ENCODE measurements at regions not wholly inside any gene's neighbourhood (a gene's known extent, or its start where the extent isn't known, plus 50 kb on each side); places are given as distances from the start of the nearest gene placed in this dataset.

DNA sequence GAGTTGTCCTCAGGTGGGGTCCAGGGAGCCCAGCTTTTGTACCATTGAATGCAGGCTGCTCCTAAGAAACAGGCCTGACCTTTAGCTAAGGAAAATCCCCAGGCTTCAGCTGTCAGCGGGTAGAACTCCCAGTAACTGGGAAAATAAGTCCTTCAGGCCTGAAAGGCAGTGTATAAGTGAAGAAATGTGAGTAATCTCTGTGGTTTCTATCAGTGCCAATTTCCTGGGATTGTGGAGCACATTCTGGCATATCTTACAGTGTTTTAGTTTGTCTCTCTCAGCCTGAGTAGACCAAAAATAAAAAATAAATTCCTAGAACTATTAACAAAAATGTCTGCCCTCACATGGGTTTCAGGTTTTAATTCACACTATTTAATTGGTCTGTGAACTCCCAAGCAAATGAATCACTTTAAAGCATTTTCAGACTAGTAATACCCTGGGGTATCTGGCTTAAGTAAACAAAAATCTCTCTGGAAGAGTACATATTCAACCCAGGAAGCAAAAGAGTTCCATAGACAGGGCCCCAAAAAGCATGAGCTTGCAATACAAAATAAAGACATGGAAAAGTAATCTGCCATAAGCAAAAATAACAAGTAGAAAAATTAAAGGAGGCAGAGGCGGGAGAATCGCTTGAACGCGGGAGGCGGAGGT lies 566.2 kb upstream of the NOX3 start:
- no peaks in the 10 kb centered on the region for H3K27me3 ChIP-seq (ENCODE audit: control insufficient read depth, extremely low read depth, insufficient read depth, low read length)
- no peaks in the 10 kb centered on the region for H3K36me3 ChIP-seq (ENCODE audit: control insufficient read depth in 2 of 2, extremely low read depth in 1 of 2, insufficient read depth in 2 of 2, low read length in 2 of 2)
- H3K4me3 ChIP-seq (ENCODE audit: control insufficient read depth in 2 of 3, extremely low read depth in 1 of 3, insufficient read depth in 2 of 3, low read depth in 1 of 3, low read length in 3 of 3): no peak overlapping the region
- DNase-seq (ENCODE audit: low read depth, low spot score): no peak
- no peaks in the 10 kb centered on the region for H3K9me3 ChIP-seq (ENCODE audit: control insufficient read depth, low read depth, low read length)
- no peak for FAIRE-seq
- H3K9ac ChIP-seq (ENCODE audit: control insufficient read depth, extremely low read depth, insufficient read depth, low read length): no peak overlapping the region
- no peaks in the 10 kb centered on the region for H4K20me1 ChIP-seq (ENCODE audit: control insufficient read depth, extremely low read depth, insufficient read depth, low read length)
- H3K4me1 ChIP-seq (ENCODE audit: control insufficient read depth, extremely low read depth, insufficient read depth, low read length): no peaks in the 10 kb centered on the region
- no peak overlapping the region for H3K27ac ChIP-seq (ENCODE audit: control insufficient read depth, insufficient read depth, low read length)
- H2AFZ ChIP-seq (ENCODE audit: control insufficient read depth, low read length): no peak overlapping the region
- TF ChIP-seq, protein P1, sequence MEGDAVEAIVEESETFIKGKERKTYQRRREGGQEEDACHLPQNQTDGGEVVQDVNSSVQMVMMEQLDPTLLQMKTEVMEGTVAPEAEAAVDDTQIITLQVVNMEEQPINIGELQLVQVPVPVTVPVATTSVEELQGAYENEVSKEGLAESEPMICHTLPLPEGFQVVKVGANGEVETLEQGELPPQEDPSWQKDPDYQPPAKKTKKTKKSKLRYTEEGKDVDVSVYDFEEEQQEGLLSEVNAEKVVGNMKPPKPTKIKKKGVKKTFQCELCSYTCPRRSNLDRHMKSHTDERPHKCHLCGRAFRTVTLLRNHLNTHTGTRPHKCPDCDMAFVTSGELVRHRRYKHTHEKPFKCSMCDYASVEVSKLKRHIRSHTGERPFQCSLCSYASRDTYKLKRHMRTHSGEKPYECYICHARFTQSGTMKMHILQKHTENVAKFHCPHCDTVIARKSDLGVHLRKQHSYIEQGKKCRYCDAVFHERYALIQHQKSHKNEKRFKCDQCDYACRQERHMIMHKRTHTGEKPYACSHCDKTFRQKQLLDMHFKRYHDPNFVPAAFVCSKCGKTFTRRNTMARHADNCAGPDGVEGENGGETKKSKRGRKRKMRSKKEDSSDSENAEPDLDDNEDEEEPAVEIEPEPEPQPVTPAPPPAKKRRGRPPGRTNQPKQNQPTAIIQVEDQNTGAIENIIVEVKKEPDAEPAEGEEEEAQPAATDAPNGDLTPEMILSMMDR (optimal IDR thresholded peaks at IDR 0.05 in 1 of 3, IDR thresholded peaks at IDR 0.05 in 1 of 3, conservative IDR thresholded peaks at IDR 0.05 in 1 of 3; ENCODE audit: extremely low read depth in 1 of 3, insufficient read depth in 2 of 3, low read length in 3 of 3): no peak
- TF ChIP-seq EZH2 (IDR thresholded peaks at IDR 0.05; ENCODE audit: low read length): no peak
- no peak overlapping the region for H3K4me2 ChIP-seq (ENCODE audit: control insufficient read depth, extremely low read depth, insufficient read depth, low read depth, low read length)
- no peaks in the 10 kb centered on the region for H3K79me2 ChIP-seq (ENCODE audit: control insufficient read depth, insufficient read depth, low read length)
- H3K9me1 ChIP-seq (ENCODE audit: control insufficient read depth, extremely low read depth, insufficient read depth, low read length): no peaks in the 10 kb centered on the region
- dilution Hi-C loops (cut with MboI; ENCODE audit: extremely low pct_ligation_motif_present, low sequenced_read_pairs): no loop called here

DNA sequence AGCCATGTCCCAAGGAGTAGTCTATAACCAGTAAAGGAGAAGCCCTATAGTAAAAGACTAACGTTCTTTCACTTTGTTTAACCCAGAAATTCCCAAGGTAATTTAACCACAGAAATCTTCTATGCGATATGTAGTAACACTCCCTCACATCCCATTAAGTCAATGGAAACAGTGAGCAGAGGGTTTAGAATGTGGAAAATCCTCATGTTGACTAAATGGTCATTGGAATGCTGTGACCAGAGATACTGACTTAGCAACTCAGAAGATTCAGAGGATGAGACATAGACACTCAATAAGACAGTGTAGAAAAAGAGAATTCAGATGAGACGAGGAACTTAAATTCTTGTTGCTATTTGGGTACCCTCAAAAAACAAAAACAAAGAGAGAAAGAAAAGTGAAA lies 562.2 kb upstream of the NOX3 start:
- dilution Hi-C loops (cut with MboI; ENCODE audit: extremely low pct_ligation_motif_present, low sequenced_read_pairs): no loop called here
- Histone ChIP-seq H3K27me3 (ENCODE audit: control insufficient read depth, extremely low read depth, insufficient read depth, low read length) (no peaks in the 10 kb centered on the region), H4K20me1 (ENCODE audit: control insufficient read depth, extremely low read depth, insufficient read depth, low read length) (no peaks in the 10 kb centered on the region), H3K4me2 (ENCODE audit: control insufficient read depth, extremely low read depth, insufficient read depth, low read depth, low read length) (no peak overlapping the region), H3K27ac (ENCODE audit: control insufficient read depth, insufficient read depth, low read length) (no peak overlapping the region), H3K79me2 (ENCODE audit: control insufficient read depth, insufficient read depth, low read length) (no peaks in the 10 kb centered on the region), H2AFZ (ENCODE audit: control insufficient read depth, low read length) (no peak overlapping the region), H3K9me1 (ENCODE audit: control insufficient read depth, extremely low read depth, insufficient read depth, low read length) (no peaks in the 10 kb centered on the region), H3K36me3 (ENCODE audit: control insufficient read depth in 2 of 2, extremely low read depth in 1 of 2, insufficient read depth in 2 of 2, low read length in 2 of 2) (no peaks in the 10 kb centered on the region), H3K9me3 (ENCODE audit: control insufficient read depth, low read depth, low read length) (no peaks in the 10 kb centered on the region), H3K9ac (ENCODE audit: control insufficient read depth, extremely low read depth, insufficient read depth, low read length) (no peak overlapping the region), H3K4me3 (ENCODE audit: control insufficient read depth in 2 of 3, extremely low read depth in 1 of 3, insufficient read depth in 2 of 3, low read depth in 1 of 3, low read length in 3 of 3) (no peak overlapping the region), H3K4me1 (ENCODE audit: control insufficient read depth, extremely low read depth, insufficient read depth, low read length) (no peaks in the 10 kb centered on the region)
- DNase-seq (ENCODE audit: low read depth, low spot score): no peak
- no peak for TF ChIP-seq EZH2 (IDR thresholded peaks at IDR 0.05; ENCODE audit: low read length)
- TF ChIP-seq, protein P1 (optimal IDR thresholded peaks at IDR 0.05 in 1 of 3, IDR thresholded peaks at IDR 0.05 in 1 of 3, conservative IDR thresholded peaks at IDR 0.05 in 1 of 3; ENCODE audit: extremely low read depth in 1 of 3, insufficient read depth in 2 of 3, low read length in 3 of 3): no peak
- no peak for FAIRE-seq

Data from keratinocyte (primary cell).